Mucosa of descending colon (tissue), 3 donors: ENCODE measurements at regions not wholly inside any gene's neighbourhood (a gene's known extent, or its start where the extent isn't known, plus 50 kb on each side); places are given as distances from the start of the nearest gene placed in this dataset.
"Not testable (repeated sequence)": the region's sequence is repeated elsewhere in the genome, so short reads cannot be mapped to it uniquely, and the experiment has no call there.

Experiments used
- ATAC-seq: fragments of 200-7000 bp; cut with Tn5 transposase; one replicate; pipeline ENCODE4 v1.9.1; 2020; ENCODE audit warnings: mild to moderate bottlenecking, moderate library complexity
- DNase-seq, 3 donors: peaks; one replicate each; pipeline ENCODE4 v3.0.0-alpha.2; 2020
- H3K36me3 ChIP-seq: fragments of 200-600 bp; one replicate; pipeline ENCODE4 v1.8.0; 2021; ENCODE audit warnings: low read depth, mild to moderate bottlenecking
- H3K4me1 ChIP-seq: fragments of 200-600 bp; one replicate; pipeline ENCODE4 v1.8.0; 2021; ENCODE audit warnings: low read depth, mild to moderate bottlenecking
- H3K4me3 ChIP-seq: fragments of 200-600 bp; one replicate; pipeline ENCODE4 v1.8.0; 2021; ENCODE audit warnings: mild to moderate bottlenecking
- H3K9me3 ChIP-seq: fragments of 200-600 bp; one replicate; pipeline ENCODE4 v1.8.0; 2021; ENCODE audit warnings: mild to moderate bottlenecking
- intact Hi-C, 2 donors: fragments of 100-400 bp; cut with DNase I in 1 of 2; cut with micrococcal nuclease in 1 of 2; formaldehyde crosslinking; loops; one replicate each; pipeline versions ENCODE4 v1.11.0 to v1.11.1; 2022; cut with DNase I, micrococcal nuclease
- donor health status: DM: no; HTN: no; CAD: no; lungs with moderate emphysema.
- donor health status: DM: no; HTN: no; CAD: no.
- donor health status: DM: no; HTN: yes; CAD: no.

GRCh38 chr22:12384612-12385011 is 3143.4 kb upstream of the OR11H1 start:
- H3K36me3 ChIP-seq, H3K4me1 ChIP-seq, intact Hi-C loops, DNase-seq, ATAC-seq, H3K4me3 ChIP-seq: not testable (repeated sequence)
- peaks cover 77% of the 10 kb centered on the region for H3K9me3 ChIP-seq

- H3K36me3 ChIP-seq, H3K4me3 ChIP-seq, intact Hi-C loops, ATAC-seq, H3K4me1 ChIP-seq: not testable (repeated sequence)
- H3K9me3 ChIP-seq: peaks cover 66% of the 10 kb centered on the region
- DNase-seq: peak in 2 of 3 donors; percentile 5 to 25
These were observed 3138.9 kb upstream of the OR11H1 start for GRCh38 chr22:12388824-12389800.

- peaks cover 60% of the 10 kb centered on the region for H3K9me3 ChIP-seq
- ATAC-seq, intact Hi-C loops, H3K4me1 ChIP-seq, H3K4me3 ChIP-seq, H3K36me3 ChIP-seq, DNase-seq: not testable (repeated sequence)
These were observed 3130.7 kb upstream of the OR11H1 start for GRCh38 chr22:12397270-12397669.

- H3K4me1 ChIP-seq, intact Hi-C loops, H3K4me3 ChIP-seq, DNase-seq, ATAC-seq, H3K36me3 ChIP-seq: not testable (repeated sequence)
- H3K9me3 ChIP-seq: peaks cover 66% of the 10 kb centered on the region
These were observed 3126.1 kb upstream of the OR11H1 start for GRCh38 chr22:12401942-12402341.

GRCh38 chr22:12402531-12402930 is 3125.5 kb upstream of the OR11H1 start:
- ATAC-seq, DNase-seq: not testable (repeated sequence)
- H3K9me3 ChIP-seq: peaks cover 66% of the 10 kb centered on the region

GRCh38 chr22:12435890-12436289 is 3092.1 kb upstream of the OR11H1 start:
- DNase-seq, H3K4me3 ChIP-seq, ATAC-seq, H3K4me1 ChIP-seq, H3K36me3 ChIP-seq, intact Hi-C loops: not testable (repeated sequence)
- peaks cover 56% of the 10 kb centered on the region for H3K9me3 ChIP-seq

More at GRCh38 chr22:12402531-12402930, 3125.5 kb upstream of the OR11H1 start:
- H3K4me1 ChIP-seq, H3K4me3 ChIP-seq, H3K36me3 ChIP-seq, intact Hi-C loops: not testable (repeated sequence)
